Smooth muscle cell (in vitro differentiated cells): ENCODE measurements at regions not wholly inside any gene's neighbourhood (a gene's known extent, or its start where the extent isn't known, plus 50 kb on each side); places are given as distances from the start of the nearest gene placed in this dataset.

Source experiments
- DNase-seq: peaks from one replicate; lab custom pipeline; 2025; ENCODE audit not compliant: unreplicated experiment; lab: John Stamatoyannopoulos, UW
- H2AFZ ChIP-seq: fragments of 200-600 bp; sonication (generic); 2 replicates; pipeline ENCODE4 v1.6.0; 2016; ENCODE audit warnings: antibody characterized with exemption, low read depth, mild to moderate bottlenecking
- H3F3A ChIP-seq: fragments of 200-600 bp; sonication (generic); 2 replicates; pipeline ENCODE4 v1.6.0; 2017; ENCODE audit warnings: antibody characterized with exemption, low read depth
- H3K27ac ChIP-seq: fragments of 200-600 bp; sonication (generic); 2 replicates; pipeline ENCODE4 v1.5.1; 2016; ENCODE audit warnings: low read depth, mild to moderate bottlenecking
- H3K27me3 ChIP-seq: fragments of 200-600 bp; sonication (generic); 2 replicates; pipeline ENCODE4 v1.6.1; 2016; ENCODE audit warnings: low read depth, mild to moderate bottlenecking
- H3K36me3 ChIP-seq: fragments of 200-600 bp; sonication (generic); 2 replicates; pipeline ENCODE4 v1.5.1; 2016; ENCODE audit warnings: low read depth
- H3K4me1 ChIP-seq: fragments of 200-600 bp; sonication (generic); 2 replicates; pipeline ENCODE4 v1.5.1; 2016; ENCODE audit warnings: low read depth
- H3K4me2 ChIP-seq: fragments of 200-600 bp; sonication (generic); 2 replicates; pipeline ENCODE4 v1.6.0; 2016; ENCODE audit warnings: mild to moderate bottlenecking
- H3K4me3 ChIP-seq: fragments of 200-600 bp; sonication (generic); 2 replicates; pipeline ENCODE4 v1.5.1; 2016; ENCODE audit warnings: mild to moderate bottlenecking
- H3K79me2 ChIP-seq: fragments of 200-600 bp; sonication (generic); 2 replicates; pipeline ENCODE4 v1.6.0; 2016; ENCODE audit warnings: low read depth, mild to moderate bottlenecking
- H3K9ac ChIP-seq: fragments of 200-600 bp; sonication (generic); 2 replicates; pipeline ENCODE4 v1.6.0; 2016; ENCODE audit warnings: low read depth
- H3K9me3 ChIP-seq: fragments of 200-600 bp; sonication (generic); replicated peaks from 2 replicates; pipeline ENCODE4 v1.5.1; 2016; ENCODE audit warnings: low read depth
- H4K20me1 ChIP-seq: fragments of 200-600 bp; sonication (generic); 2 replicates; pipeline ENCODE4 v1.6.0; 2016; ENCODE audit warnings: low read depth
- WGBS: methylation state at CpG from one replicate; pipeline ENCODE4 v1.1.7; 2016; ENCODE audit warnings: low lambda C conversion rate; 5-methylcytosine and 5-hydroxymethylcytosine counted together
- TF ChIP-seq, protein P1 (sequence below): fragments of 200-600 bp; sonication (generic); IDR thresholded peaks from 2 replicates; pipeline ENCODE4 v1.5.1; 2017; ENCODE audit warnings: borderline replicate concordance, mild to moderate bottlenecking, antibody characterized with exemption; ENCODE audit not compliant: insufficient read depth, poor library complexity, severe bottlenecking

DNA sequence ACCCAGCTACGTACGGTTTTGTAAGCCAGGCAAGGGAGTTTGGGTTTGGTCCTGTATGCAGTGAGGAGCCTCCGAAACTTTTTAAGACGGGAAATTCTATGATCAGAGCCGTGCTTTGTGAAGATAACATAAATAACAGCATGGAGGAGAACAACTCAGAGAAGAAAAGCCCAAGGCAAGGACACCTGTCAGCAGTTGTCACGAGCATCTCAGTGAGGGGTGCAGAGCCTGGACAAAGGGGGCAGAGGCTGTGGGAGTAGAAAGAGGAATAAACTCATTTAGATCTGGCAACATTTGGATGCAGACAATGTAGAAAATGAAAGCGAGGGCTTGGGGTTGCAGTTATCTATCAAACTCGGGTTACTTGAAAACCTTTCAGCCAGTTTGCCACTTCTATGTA, 64.5 kb downstream of the CAVIN2 start:
- Histone ChIP-seq H3K4me3 (no peak overlapping the region), H3K4me1 (no peaks in the 10 kb centered on the region), H3F3A (no peaks in the 10 kb centered on the region), H2AFZ (no peak overlapping the region), H3K4me2 (no peak overlapping the region), H3K79me2 (no peaks in the 10 kb centered on the region), H3K27ac (no peak overlapping the region), H3K27me3 (no peaks in the 10 kb centered on the region), H3K9ac (no peak overlapping the region), H4K20me1 (no peaks in the 10 kb centered on the region), H3K9me3 (no peaks in the 10 kb centered on the region), H3K36me3 (no peaks in the 10 kb centered on the region)
- TF ChIP-seq, protein P1, sequence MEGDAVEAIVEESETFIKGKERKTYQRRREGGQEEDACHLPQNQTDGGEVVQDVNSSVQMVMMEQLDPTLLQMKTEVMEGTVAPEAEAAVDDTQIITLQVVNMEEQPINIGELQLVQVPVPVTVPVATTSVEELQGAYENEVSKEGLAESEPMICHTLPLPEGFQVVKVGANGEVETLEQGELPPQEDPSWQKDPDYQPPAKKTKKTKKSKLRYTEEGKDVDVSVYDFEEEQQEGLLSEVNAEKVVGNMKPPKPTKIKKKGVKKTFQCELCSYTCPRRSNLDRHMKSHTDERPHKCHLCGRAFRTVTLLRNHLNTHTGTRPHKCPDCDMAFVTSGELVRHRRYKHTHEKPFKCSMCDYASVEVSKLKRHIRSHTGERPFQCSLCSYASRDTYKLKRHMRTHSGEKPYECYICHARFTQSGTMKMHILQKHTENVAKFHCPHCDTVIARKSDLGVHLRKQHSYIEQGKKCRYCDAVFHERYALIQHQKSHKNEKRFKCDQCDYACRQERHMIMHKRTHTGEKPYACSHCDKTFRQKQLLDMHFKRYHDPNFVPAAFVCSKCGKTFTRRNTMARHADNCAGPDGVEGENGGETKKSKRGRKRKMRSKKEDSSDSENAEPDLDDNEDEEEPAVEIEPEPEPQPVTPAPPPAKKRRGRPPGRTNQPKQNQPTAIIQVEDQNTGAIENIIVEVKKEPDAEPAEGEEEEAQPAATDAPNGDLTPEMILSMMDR: no peak
- WGBS: 95% methylated on average over 8 of the region's 8 CpGs
- DNase-seq: no peak

DNA sequence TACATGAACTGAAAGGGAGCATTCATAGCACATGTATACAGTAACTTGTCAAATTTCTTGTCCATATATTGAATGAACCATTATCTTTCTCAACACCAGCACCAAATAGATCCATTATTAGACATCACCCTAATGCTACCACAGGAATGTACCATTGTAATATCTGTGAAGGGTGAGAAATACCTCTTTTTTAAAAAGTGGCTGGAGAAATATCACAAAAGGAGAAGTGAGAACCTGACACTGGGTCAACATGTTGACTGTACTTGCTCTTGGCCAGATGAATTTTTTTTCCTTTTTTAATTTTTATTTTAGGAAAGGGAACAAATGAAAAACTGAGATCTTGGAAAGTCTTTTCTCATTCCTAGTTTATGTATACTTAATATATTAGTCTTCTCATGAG, 63.5 kb downstream of the CAVIN2 start:
- no peak overlapping the region for H3K9ac ChIP-seq
- H3K4me3 ChIP-seq: no peak overlapping the region
- no peak for DNase-seq
- no peaks in the 10 kb centered on the region for H4K20me1 ChIP-seq
- H3K4me1 ChIP-seq: peaks cover 6% of the 10 kb centered on the region
- no peaks in the 10 kb centered on the region for H3K27me3 ChIP-seq
- TF ChIP-seq, protein P1: no peak
- H3K36me3 ChIP-seq: no peaks in the 10 kb centered on the region
- no peak overlapping the region for H3K27ac ChIP-seq
- H3F3A ChIP-seq: no peaks in the 10 kb centered on the region
- no peak overlapping the region for H2AFZ ChIP-seq
- no peaks in the 10 kb centered on the region for H3K79me2 ChIP-seq
- no peak overlapping the region for H3K4me2 ChIP-seq
- H3K9me3 ChIP-seq: no peaks in the 10 kb centered on the region
